Neural progenitor cell (in vitro differentiated cells): ENCODE measurements at regions not wholly inside any gene's neighbourhood (a gene's known extent, or its start where the extent isn't known, plus 50 kb on each side); places are given as distances from the start of the nearest gene placed in this dataset.
"Not testable (repeated sequence)": the region's sequence is repeated elsewhere in the genome, so short reads cannot be mapped to it uniquely, and the experiment has no call there.

ENCODE experiments used
- DNase-seq: peaks from one replicate; pipeline ENCODE4 v3.0.0-alpha.2; 2016; ENCODE audit warnings: low spot score
- H2AFZ ChIP-seq: fragments of 200-600 bp; sonication (generic); replicated peaks from 2 replicates; pipeline ENCODE4 v1.6.1; 2016; ENCODE audit warnings: antibody characterized with exemption
- H3F3A ChIP-seq: fragments of 200-600 bp; sonication (generic); 2 replicates; pipeline ENCODE4 v1.6.1; 2016; ENCODE audit warnings: antibody characterized with exemption, low read depth
- H3K27ac ChIP-seq: fragments of 200-600 bp; sonication (generic); 2 replicates; pipeline ENCODE4 v1.5.1; 2016; ENCODE audit warnings: mild to moderate bottlenecking
- H3K27me3 ChIP-seq: fragments of 200-600 bp; sonication (generic); 2 replicates; pipeline ENCODE4 v1.6.1; 2016; ENCODE audit warnings: mild to moderate bottlenecking, moderate library complexity
- H3K36me3 ChIP-seq: fragments of 200-600 bp; sonication (generic); 2 replicates; pipeline ENCODE4 v1.5.1; 2016
- H3K4me1 ChIP-seq: fragments of 200-600 bp; sonication (generic); 2 replicates; pipeline ENCODE4 v1.6.1; 2016; ENCODE audit warnings: mixed run types
- H3K4me2 ChIP-seq: fragments of 200-600 bp; sonication (generic); 2 replicates; pipeline ENCODE4 v1.6.1; 2016
- H3K4me3 ChIP-seq: fragments of 200-600 bp; sonication (generic); 2 replicates; pipeline ENCODE4 v1.5.1; 2016
- H3K79me2 ChIP-seq: fragments of 200-600 bp; sonication (generic); 2 replicates; pipeline ENCODE4 v1.6.1; 2016; ENCODE audit warnings: low read depth
- H3K9ac ChIP-seq: fragments of 200-600 bp; sonication (generic); 2 replicates; pipeline ENCODE4 v1.6.1; 2016
- H3K9me3 ChIP-seq: fragments of 200-600 bp; sonication (generic); 2 replicates; pipeline ENCODE4 v1.5.1; 2016; ENCODE audit warnings: low read depth
- H4K20me1 ChIP-seq: fragments of 200-600 bp; sonication (generic); 2 replicates; pipeline ENCODE4 v1.6.1; 2016; ENCODE audit warnings: low read depth
- H3K27ac Mint-ChIP-seq: 3 replicates; pipeline ENCODE4 v1.8.0; 2021; ENCODE audit warnings: mixed read lengths
- H3K27me3 Mint-ChIP-seq: 2 replicates; pipeline ENCODE4 v1.8.0; 2022; ENCODE audit warnings: low read depth, mild to moderate bottlenecking, inconsistent platforms, moderate library complexity, mixed read lengths; ENCODE audit not compliant: insufficient read depth
- H3K36me3 Mint-ChIP-seq: 3 replicates; pipeline ENCODE4 v1.8.0; 2021; ENCODE audit warnings: mixed read lengths
- H3K4me1 Mint-ChIP-seq: 3 replicates; pipeline ENCODE4 v1.8.0; 2021; ENCODE audit warnings: mixed read lengths
- H3K4me3 Mint-ChIP-seq: 3 replicates; pipeline ENCODE4 v1.8.0; 2021; ENCODE audit warnings: mild to moderate bottlenecking, moderate library complexity, mixed read lengths
- H3K9me3 Mint-ChIP-seq: 3 replicates; pipeline ENCODE4 v1.8.0; 2020; ENCODE audit warnings: mixed read lengths
- EZH2 ChIP-seq: fragments of 200-600 bp; sonication (generic); IDR thresholded peaks from 2 replicates; pipeline ENCODE4 v1.6.1; 2017; ENCODE audit warnings: antibody characterized with exemption, mild to moderate bottlenecking, moderate library complexity
- EZH2phosphoT487 ChIP-seq: fragments of 200-600 bp; sonication (generic); IDR thresholded peaks from 2 replicates; pipeline ENCODE4 v1.6.1; 2017; ENCODE audit warnings: antibody characterized with exemption
- TF ChIP-seq, protein P1 (sequence below): fragments of 200-600 bp; sonication (generic); IDR thresholded peaks from 2 replicates; pipeline ENCODE4 v1.5.1; 2017; ENCODE audit warnings: antibody characterized with exemption, mild to moderate bottlenecking

DNA sequence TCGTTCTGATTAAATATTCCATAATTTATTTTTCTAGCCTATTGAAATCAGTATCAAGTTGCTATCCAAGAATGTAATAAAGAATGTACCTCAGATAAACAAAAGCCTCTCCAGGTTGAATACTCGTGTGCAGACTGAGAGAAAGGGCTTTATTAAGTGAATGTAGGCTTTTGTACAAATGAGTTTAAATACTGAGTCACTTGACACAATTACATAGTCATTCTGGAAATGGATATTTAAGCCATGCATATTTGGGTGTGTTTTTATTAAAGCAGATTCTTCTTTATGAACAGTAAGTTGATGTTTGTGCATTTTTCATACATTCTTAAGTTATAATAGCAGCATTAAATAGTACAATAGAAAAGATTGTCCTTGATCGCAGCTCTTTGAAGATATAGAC, 139.8 kb upstream of the GK2 start:
- Mint-ChIP-seq H3K4me3 (no peak overlapping the region), H3K27me3 (no peaks in the 10 kb centered on the region), H3K27ac (no peak overlapping the region), H3K4me1 (no peaks in the 10 kb centered on the region), H3K36me3 (no peaks in the 10 kb centered on the region), H3K9me3 (no peaks in the 10 kb centered on the region)
- H3K79me2 ChIP-seq = no peaks in the 10 kb centered on the region
- H3K4me3 ChIP-seq = no peak overlapping the region
- DNase-seq = no peak
- H3K9ac ChIP-seq = no peak overlapping the region
- no peak for TF ChIP-seq EZH2
- TF ChIP-seq, protein P1, sequence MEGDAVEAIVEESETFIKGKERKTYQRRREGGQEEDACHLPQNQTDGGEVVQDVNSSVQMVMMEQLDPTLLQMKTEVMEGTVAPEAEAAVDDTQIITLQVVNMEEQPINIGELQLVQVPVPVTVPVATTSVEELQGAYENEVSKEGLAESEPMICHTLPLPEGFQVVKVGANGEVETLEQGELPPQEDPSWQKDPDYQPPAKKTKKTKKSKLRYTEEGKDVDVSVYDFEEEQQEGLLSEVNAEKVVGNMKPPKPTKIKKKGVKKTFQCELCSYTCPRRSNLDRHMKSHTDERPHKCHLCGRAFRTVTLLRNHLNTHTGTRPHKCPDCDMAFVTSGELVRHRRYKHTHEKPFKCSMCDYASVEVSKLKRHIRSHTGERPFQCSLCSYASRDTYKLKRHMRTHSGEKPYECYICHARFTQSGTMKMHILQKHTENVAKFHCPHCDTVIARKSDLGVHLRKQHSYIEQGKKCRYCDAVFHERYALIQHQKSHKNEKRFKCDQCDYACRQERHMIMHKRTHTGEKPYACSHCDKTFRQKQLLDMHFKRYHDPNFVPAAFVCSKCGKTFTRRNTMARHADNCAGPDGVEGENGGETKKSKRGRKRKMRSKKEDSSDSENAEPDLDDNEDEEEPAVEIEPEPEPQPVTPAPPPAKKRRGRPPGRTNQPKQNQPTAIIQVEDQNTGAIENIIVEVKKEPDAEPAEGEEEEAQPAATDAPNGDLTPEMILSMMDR = no peak
- TF ChIP-seq EZH2phosphoT487 = no peak
- H3F3A ChIP-seq = no peaks in the 10 kb centered on the region
- H3K4me1 ChIP-seq = no peaks in the 10 kb centered on the region
- no peaks in the 10 kb centered on the region for H4K20me1 ChIP-seq
- H3K27ac ChIP-seq = no peak overlapping the region
- H3K9me3 ChIP-seq = no peaks in the 10 kb centered on the region
- no peak overlapping the region for H3K4me2 ChIP-seq
- H2AFZ ChIP-seq = no peak overlapping the region
- H3K36me3 ChIP-seq = no peaks in the 10 kb centered on the region
- H3K27me3 ChIP-seq = no peaks in the 10 kb centered on the region

DNA sequence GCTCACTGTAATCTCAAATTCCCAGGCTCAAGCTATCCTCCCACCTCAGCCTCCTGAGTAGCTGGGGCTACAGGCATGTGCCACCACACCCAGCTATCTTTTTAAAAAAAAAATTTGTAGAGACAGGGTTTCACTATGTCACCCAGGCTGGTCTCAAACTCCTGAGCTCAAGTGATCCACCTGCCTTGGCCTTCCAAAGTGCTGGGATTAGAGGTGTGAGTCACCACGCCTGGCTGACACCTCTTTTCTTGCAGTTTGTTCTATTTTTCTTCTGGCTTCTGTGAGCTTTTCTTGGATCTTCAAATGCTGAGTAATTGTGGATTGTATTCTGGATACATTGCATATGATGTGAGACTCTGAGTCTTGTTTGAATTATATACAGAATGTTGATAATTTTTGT, 137.3 kb upstream of the GK2 start:
- not testable (repeated sequence) for H3K9ac ChIP-seq, H3K9me3 ChIP-seq, H3K4me1 ChIP-seq, H3F3A ChIP-seq, H3K36me3 Mint-ChIP-seq, H3K4me1 Mint-ChIP-seq, H3K27me3 Mint-ChIP-seq, H3K27ac Mint-ChIP-seq, H3K27me3 ChIP-seq, H4K20me1 ChIP-seq, H3K4me3 Mint-ChIP-seq, DNase-seq, H3K9me3 Mint-ChIP-seq, H3K4me2 ChIP-seq, H3K27ac ChIP-seq, H3K36me3 ChIP-seq, H2AFZ ChIP-seq, H3K79me2 ChIP-seq, H3K4me3 ChIP-seq

DNA sequence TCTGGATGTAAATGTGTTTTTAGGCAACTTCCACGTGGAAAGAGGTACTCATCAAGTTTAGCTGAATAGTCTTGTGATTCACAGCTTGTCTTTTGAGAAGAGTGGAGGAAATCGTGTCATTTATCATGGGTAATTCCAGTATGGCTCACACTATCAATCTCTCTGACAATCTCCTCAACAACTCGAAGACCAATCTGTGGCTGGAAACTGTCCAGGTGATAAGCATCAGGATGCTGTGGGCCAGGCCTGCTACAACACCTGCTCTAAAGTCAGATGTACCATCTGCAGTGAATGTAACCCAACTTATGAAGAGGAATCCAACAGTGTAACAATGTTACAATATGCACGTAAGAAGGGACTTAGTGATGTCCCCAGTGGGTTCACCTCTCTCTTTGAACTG, 132.1 kb upstream of the GK2 start:
- Mint-ChIP-seq H3K4me1 (no peaks in the 10 kb centered on the region), H3K4me3 (no peak overlapping the region), H3K36me3 (no peaks in the 10 kb centered on the region), H3K27me3 (no peaks in the 10 kb centered on the region), H3K27ac (no peak overlapping the region), H3K9me3 (no peaks in the 10 kb centered on the region)
- Histone ChIP-seq H3K27me3 (no peaks in the 10 kb centered on the region), H3K36me3 (no peaks in the 10 kb centered on the region), H2AFZ (no peak overlapping the region), H3K79me2 (no peaks in the 10 kb centered on the region), H3K4me3 (no peak overlapping the region), H3F3A (no peaks in the 10 kb centered on the region), H3K4me1 (no peaks in the 10 kb centered on the region), H3K4me2 (no peak overlapping the region), H3K9ac (no peak overlapping the region), H3K9me3 (no peaks in the 10 kb centered on the region), H4K20me1 (no peaks in the 10 kb centered on the region), H3K27ac (no peak overlapping the region)
- DNase-seq = no peak
- TF ChIP-seq, protein P1 = no peak
- TF ChIP-seq EZH2 (no peak), EZH2phosphoT487 (no peak)

DNA sequence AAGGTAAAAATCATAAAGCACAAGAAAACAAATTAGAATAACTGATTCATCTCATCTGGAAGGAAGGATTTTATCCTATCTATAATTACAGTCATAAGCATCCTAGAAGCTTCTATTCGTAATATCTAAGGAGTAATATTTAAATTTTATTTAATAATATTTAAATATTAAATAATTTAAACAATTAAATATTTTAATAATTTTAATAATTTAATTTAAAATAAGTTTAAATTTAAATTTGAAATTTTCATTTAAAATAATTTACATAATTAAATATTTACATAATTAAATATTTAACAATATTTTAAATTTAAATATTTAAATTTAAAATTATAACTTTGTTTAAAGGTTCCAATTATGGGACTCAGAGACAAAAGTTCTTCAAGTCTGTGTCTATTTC, 127.5 kb upstream of the GK2 start:
- H3K9me3 Mint-ChIP-seq = no peaks in the 10 kb centered on the region
- DNase-seq = no peak
- H3K36me3 Mint-ChIP-seq = no peaks in the 10 kb centered on the region
- Histone ChIP-seq H3K79me2 (no peaks in the 10 kb centered on the region), H2AFZ (no peak overlapping the region), H3K27me3 (no peaks in the 10 kb centered on the region), H3F3A (no peaks in the 10 kb centered on the region), H3K4me1 (no peaks in the 10 kb centered on the region), H4K20me1 (no peaks in the 10 kb centered on the region), H3K9ac (no peak overlapping the region), H3K36me3 (no peaks in the 10 kb centered on the region), H3K4me3 (no peak overlapping the region), H3K4me2 (no peak overlapping the region), H3K27ac (no peak overlapping the region), H3K9me3 (no peaks in the 10 kb centered on the region)
- TF ChIP-seq, protein P1 = no peak
- TF ChIP-seq EZH2 (no peak), EZH2phosphoT487 (no peak)
- H3K27ac Mint-ChIP-seq = no peak overlapping the region
- no peak overlapping the region for H3K4me3 Mint-ChIP-seq
- no peaks in the 10 kb centered on the region for H3K4me1 Mint-ChIP-seq
- no peaks in the 10 kb centered on the region for H3K27me3 Mint-ChIP-seq
